ENCODE measurements at regions not wholly inside any gene's neighbourhood (a gene's known extent, or its start where the extent isn't known, plus 50 kb on each side); places are given as distances from the start of the nearest gene placed in this dataset.

DNA sequence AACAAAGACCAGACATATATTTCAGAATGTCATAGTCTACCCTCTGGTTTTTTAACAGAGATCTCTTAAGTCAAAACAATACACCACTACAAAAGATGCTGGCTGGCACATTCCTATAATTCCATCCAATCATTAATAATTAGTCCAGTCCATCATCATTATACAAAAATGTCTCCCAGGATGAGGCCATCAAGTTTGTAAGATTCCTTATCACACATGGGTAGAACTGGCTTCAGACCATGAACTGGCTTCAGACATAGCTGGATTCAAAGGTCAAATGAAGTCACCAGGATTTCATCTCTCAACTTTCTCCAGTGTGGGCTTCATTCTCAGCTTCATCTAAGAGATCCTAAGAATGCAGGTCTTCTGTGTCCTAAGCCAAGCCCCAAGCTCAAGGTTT, 147.1 kb downstream of the ENC1 start:
- TF ChIP-seq POLR2AphosphoS5 (IDR thresholded peaks at IDR 0.05; ENCODE audit: low read length): no peak
- TF ChIP-seq CBFB (IDR thresholded peaks at IDR 0.05; ENCODE audit: low read depth): no peak
- no peak for TF ChIP-seq CTCF (IDR thresholded peaks at IDR 0.05 in 2 of 3, conservative IDR thresholded peaks at IDR 0.05 in 1 of 3; ENCODE audit: control insufficient read depth in 2 of 3, extremely low read depth in 1 of 3, insufficient read depth in 1 of 3, low read depth in 3 of 3, low read length in 3 of 3)
- TF ChIP-seq SPI1 (IDR thresholded peaks at IDR 0.05; ENCODE audit: borderline replicate concordance, insufficient read depth, low read depth, low read length): no peak
